ENCODE measurements at regions not wholly inside any gene's neighbourhood (a gene's known extent, or its start where the extent isn't known, plus 50 kb on each side); places are given as distances from the start of the nearest gene placed in this dataset.

GRCh38 chr2:37561615-37562569 is 109.5 kb downstream of the CDC42EP3 start (continued):
- TF ChIP-seq EWSR1 (IDR thresholded peaks at IDR 0.05; ENCODE audit: borderline replicate concordance, low read depth, partially characterized antibody) (no peak), TCFL5 (CRISPR knock-in tag; conservative IDR thresholded peaks at IDR 0.05) (no peak), ZKSCAN8 (CRISPR knock-in tag; IDR thresholded peaks at IDR 0.05) (no peak; the same call in 1 of the 2 replicates), NCOA2 (IDR thresholded peaks at IDR 0.05; ENCODE audit: partially characterized antibody in 2 of 2) (peak in 1 of 2 experiments; percentile 2), ZBTB8A (IDR thresholded peaks at IDR 0.05; ENCODE audit: partially characterized antibody) (no peak), SLC30A9 (CRISPR knock-in tag; IDR thresholded peaks at IDR 0.05) (no peak), MYBL2 (IDR thresholded peaks at IDR 0.05; ENCODE audit: low read depth) (no peak), MYBL2 (CRISPR knock-in tag; IDR thresholded peaks at IDR 0.05; ENCODE audit: borderline replicate concordance) (no peak), NELFE (IDR thresholded peaks at IDR 0.05; ENCODE audit: insufficient read depth, insufficient read length) (no peak), CREBBP (IDR thresholded peaks at IDR 0.05; ENCODE audit: low read depth, low read length) (no peak), KLF1 (tag; IDR thresholded peaks at IDR 0.05) (no peak), RHOXF2B (CRISPR knock-in tag; conservative IDR thresholded peaks at IDR 0.05) (no peak), RBM14 (IDR thresholded peaks at IDR 0.05; ENCODE audit: borderline replicate concordance, insufficient read depth, low read depth, low read length) (no peak), KLF6 (CRISPR knock-in tag; IDR thresholded peaks at IDR 0.05; ENCODE audit: borderline replicate concordance) (no peak), NFE2L1 (tag; IDR thresholded peaks at IDR 0.05; ENCODE audit: borderline replicate concordance, low read depth) (0 out of 2 replicates have a peak, but pooled peaks have one; percentile 21), ARID3A (IDR thresholded peaks at IDR 0.05; ENCODE audit: borderline replicate concordance, low read depth, low read length) (peak; percentile 31; the same call in 1 of the 2 replicates), ZSCAN29 (IDR thresholded peaks at IDR 0.05) (no peak), NRF1 (conservative IDR thresholded peaks at IDR 0.05 in 1 of 2, IDR thresholded peaks at IDR 0.05 in 1 of 2) (peak in 1 of 2 experiments; percentile 17; a peak in 1 of 4 replicates), SMAD4 (CRISPR knock-in tag; conservative IDR thresholded peaks at IDR 0.05) (peak; percentile 38; the same call in 1 of the 2 replicates), POLR2AphosphoS5 (IDR thresholded peaks at IDR 0.05; ENCODE audit: control insufficient read depth, insufficient read depth, low read depth, low read length) (peak; percentile 26; the same call in 1 of the 2 replicates)
- TF ChIP-seq, protein P1, sequence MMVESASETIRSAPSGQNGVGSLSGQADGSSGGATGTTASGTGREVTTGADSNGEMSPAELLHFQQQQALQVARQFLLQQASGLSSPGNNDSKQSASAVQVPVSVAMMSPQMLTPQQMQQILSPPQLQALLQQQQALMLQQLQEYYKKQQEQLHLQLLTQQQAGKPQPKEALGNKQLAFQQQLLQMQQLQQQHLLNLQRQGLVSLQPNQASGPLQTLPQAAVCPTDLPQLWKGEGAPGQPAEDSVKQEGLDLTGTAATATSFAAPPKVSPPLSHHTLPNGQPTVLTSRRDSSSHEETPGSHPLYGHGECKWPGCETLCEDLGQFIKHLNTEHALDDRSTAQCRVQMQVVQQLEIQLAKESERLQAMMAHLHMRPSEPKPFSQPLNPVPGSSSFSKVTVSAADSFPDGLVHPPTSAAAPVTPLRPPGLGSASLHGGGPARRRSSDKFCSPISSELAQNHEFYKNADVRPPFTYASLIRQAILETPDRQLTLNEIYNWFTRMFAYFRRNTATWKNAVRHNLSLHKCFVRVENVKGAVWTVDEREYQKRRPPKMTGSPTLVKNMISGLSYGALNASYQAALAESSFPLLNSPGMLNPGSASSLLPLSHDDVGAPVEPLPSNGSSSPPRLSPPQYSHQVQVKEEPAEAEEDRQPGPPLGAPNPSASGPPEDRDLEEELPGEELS (CRISPR knock-in tag; IDR thresholded peaks at IDR 0.05; ENCODE audit: borderline replicate concordance) = no peak

All from K562 (cell line).